Endothelial cell of umbilical vein (primary cell): ENCODE measurements at regions not wholly inside any gene's neighbourhood (a gene's known extent, or its start where the extent isn't known, plus 50 kb on each side); places are given as distances from the start of the nearest gene placed in this dataset.

ENCODE experiments used
- BruUV-seq: library from RNA; stranded (reverse); fragments of 400-500 nt; replicated peaks from 2 replicates; lab custom pipeline; 2021; lab: Mats Ljungman, UMichigan
- CTCF ChIA-PET: fragments of 300-600, 350-600 bp; sonication (Branson Sonifier 250); formaldehyde crosslinking; loops from one replicate; lab custom pipeline; 2021; ENCODE audit warnings: antibody characterized with exemption, inconsistent platforms; lab: Charles Lee
- POLR2A ChIA-PET: fragments of 300-600, 350-600 bp; sonication (Branson Sonifier 250); formaldehyde crosslinking; loops from one replicate; lab custom pipeline; 2021; ENCODE audit warnings: antibody characterized with exemption, inconsistent platforms; lab: Charles Lee
- DNase-seq: peaks from one replicate; pipeline ENCODE4 v3.0.0-alpha.2; 2011; ENCODE audit warnings: low read depth, low spot score
- FAIRE-seq: peaks from 2 replicates; lab custom pipeline; 2011; peaks lifted over from hg19 to GRCh38; lab: Jason Lieb, UNC
- H2AFZ ChIP-seq: 2 replicates; pipeline ENCODE4 v1.6.0; 2012; ENCODE audit warnings: low read depth, low read length, control low read depth, inconsistent platforms
- H3K27ac ChIP-seq: 2 replicates; pipeline ENCODE4 v1.5.1; 2011; ENCODE audit warnings: low read depth, mild to moderate bottlenecking, control low read depth, low read length, moderate library complexity; ENCODE audit not compliant: insufficient read depth
- H3K27me3 ChIP-seq, 2 experiments: 2 replicates each; pipeline versions ENCODE4 v1.6.0 to v1.6.1; 2011; ENCODE audit warnings: low read length in 2 of 2, mixed read lengths in 1 of 2; ENCODE audit not compliant: control insufficient read depth in 2 of 2, insufficient read depth in 2 of 2
- H3K36me3 ChIP-seq, 2 experiments: 2 replicates in 1 of 2; 3 replicates in 1 of 2; pipeline ENCODE4 v1.5.1; 2011; ENCODE audit warnings: low read length in 2 of 2, mild to moderate bottlenecking in 1 of 2, moderate library complexity in 1 of 2; ENCODE audit not compliant: control insufficient read depth in 2 of 2, insufficient read depth in 2 of 2; ENCODE audit errors: extremely low read depth in 1 of 2
- H3K4me1 ChIP-seq: 3 replicates; pipeline ENCODE4 v1.5.1; 2011; ENCODE audit warnings: mild to moderate bottlenecking, low read length; ENCODE audit not compliant: control insufficient read depth, insufficient read depth; ENCODE audit errors: extremely low read depth
- H3K4me2 ChIP-seq: 2 replicates; pipeline ENCODE4 v1.6.1; 2011; ENCODE audit warnings: low read length, control low read depth, mixed read lengths; ENCODE audit not compliant: insufficient read depth
- H3K4me3 ChIP-seq, 3 experiments: fragments of 200-600 bp in 1 of 3; sonication (generic), shearing (Covaris generic) in 1 of 3; replicated peaks in 1 of 3; 2 replicates each; pipeline ENCODE4 v1.5.1; 2011 to 2016; ENCODE audit warnings: control low read depth in 3 of 3, low read length in 3 of 3, mild to moderate bottlenecking in 2 of 3, inconsistent platforms in 1 of 3, low read depth in 1 of 3, moderate library complexity in 1 of 3; ENCODE audit not compliant: insufficient read depth in 1 of 3
- H3K79me2 ChIP-seq: 2 replicates; pipeline ENCODE4 v1.6.0; 2012; ENCODE audit warnings: low read length, inconsistent platforms; ENCODE audit not compliant: control insufficient read depth, insufficient read depth
- H3K9ac ChIP-seq: replicated peaks from 2 replicates; pipeline ENCODE3; 2011; ENCODE audit warnings: low read length, control low read depth; ENCODE audit not compliant: insufficient read depth; ENCODE audit errors: extremely low read depth
- H3K9me1 ChIP-seq: replicated peaks from 3 replicates; pipeline ENCODE4 v1.6.0; 2011; ENCODE audit warnings: mild to moderate bottlenecking, low read length; ENCODE audit not compliant: control insufficient read depth, insufficient read depth; ENCODE audit errors: extremely low read depth
- H3K9me3 ChIP-seq: replicated peaks from 2 replicates; pipeline ENCODE4 v1.5.1; 2012; ENCODE audit warnings: low read length, inconsistent platforms; ENCODE audit not compliant: control insufficient read depth, insufficient read depth
- H4K20me1 ChIP-seq: replicated peaks from 2 replicates; pipeline ENCODE3; 2011; ENCODE audit warnings: mild to moderate bottlenecking, low read length; ENCODE audit not compliant: control insufficient read depth, insufficient read depth; ENCODE audit errors: extremely low read depth
- EZH2 ChIP-seq: IDR thresholded peaks from 2 replicates; pipeline ENCODE4 v1.6.1; 2012; ENCODE audit warnings: borderline replicate concordance, low read depth, mild to moderate bottlenecking, moderate library complexity, low read length, inconsistent platforms; ENCODE audit not compliant: severe bottlenecking
- FOS ChIP-seq: IDR thresholded peaks from 2 replicates; pipeline ENCODE4 v1.6.1; 2011; ENCODE audit warnings: mild to moderate bottlenecking, low read length, moderate library complexity, borderline replicate concordance; ENCODE audit not compliant: insufficient read depth
- GATA2 ChIP-seq: IDR thresholded peaks from 2 replicates; pipeline ENCODE4 v1.7.0; 2011; ENCODE audit warnings: low read depth, mild to moderate bottlenecking, moderate library complexity, mixed read lengths, low read length; ENCODE audit not compliant: insufficient read length, insufficient read depth
- JUN ChIP-seq: IDR thresholded peaks from 2 replicates; pipeline ENCODE4 v1.6.1; 2011; ENCODE audit warnings: borderline replicate concordance, low read depth; ENCODE audit not compliant: insufficient read length, insufficient read depth
- MYC ChIP-seq: IDR thresholded peaks from one replicate; pipeline ENCODE4 v1.6.1; 2011; ENCODE audit warnings: mild to moderate bottlenecking, low read depth, low read length
- POLR2A ChIP-seq: IDR thresholded peaks from 2 replicates; pipeline ENCODE4 v1.6.1; 2012; ENCODE audit warnings: low read depth, mild to moderate bottlenecking, control low read depth, low read length
- POLR2AphosphoS5 ChIP-seq: IDR thresholded peaks from 2 replicates; pipeline ENCODE4 v1.6.1; 2012; ENCODE audit warnings: low read depth, mild to moderate bottlenecking, control low read depth, low read length, moderate library complexity; ENCODE audit not compliant: insufficient read depth
- dilution Hi-C: fragments of 300-500 bp; cut with MboI; formaldehyde crosslinking; loops from one replicate; pipeline ENCODE4 v1.15.0; 2019; ENCODE audit warnings: low sequenced_read_pairs; ENCODE audit not compliant: extremely low pct_ligation_motif_present
- intact Hi-C: fragments of 100-400 bp; cut with micrococcal nuclease; formaldehyde crosslinking; loops from one replicate; pipeline ENCODE4 v1.10.0; 2022
- TF ChIP-seq, protein P1 (sequence below): IDR thresholded peaks from 2 replicates; pipeline ENCODE4 v1.6.1; 2011; ENCODE audit not compliant: insufficient read depth, insufficient read length
- TF ChIP-seq, protein P2 (sequence below), 2 donors: IDR thresholded peaks; 1 replicate in 1 of 2; 2 replicates in 1 of 2; pipeline ENCODE4 v1.5.1; 2011; ENCODE audit warnings: low read length in 2 of 2, mild to moderate bottlenecking in 2 of 2, moderate library complexity in 2 of 2, control low read depth in 1 of 2, inconsistent platforms in 1 of 2, low read depth in 1 of 2; ENCODE audit not compliant: insufficient read depth in 1 of 2; ENCODE audit errors: extremely low read depth in 1 of 2

DNA sequence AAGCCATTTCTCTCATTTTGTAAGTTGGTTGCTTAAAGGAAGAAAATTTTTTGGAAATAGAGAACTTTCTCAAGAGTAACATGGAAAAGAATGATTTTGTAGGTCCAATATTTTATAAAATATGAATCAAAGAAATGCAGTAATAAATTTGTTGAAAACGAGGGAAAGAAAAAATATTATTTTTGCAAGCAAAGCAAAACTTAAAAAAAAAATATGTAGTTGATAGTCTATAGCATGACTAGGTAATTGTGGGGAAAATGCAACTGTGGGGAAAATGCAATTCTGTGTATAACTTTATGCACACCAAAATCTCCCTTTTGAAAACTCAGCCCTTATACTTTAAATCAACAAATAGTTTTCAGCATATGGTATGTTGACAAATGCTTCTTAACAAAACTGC, 604.0 kb upstream of the AGTR1 start:
- Histone ChIP-seq H2AFZ (no peak overlapping the region), H3K4me1 (no peaks in the 10 kb centered on the region), H3K36me3 (no peaks in the 10 kb centered on the region), H3K9me1 (no peaks in the 10 kb centered on the region), H3K27ac (no peak overlapping the region), H3K9me3 (no peaks in the 10 kb centered on the region), H3K27me3 (no peaks in the 10 kb centered on the region), H3K4me3 (no peak overlapping the region), H3K9ac (no peak overlapping the region), H3K79me2 (no peaks in the 10 kb centered on the region), H3K4me2 (no peak overlapping the region), H4K20me1 (no peaks in the 10 kb centered on the region)
- DNase-seq: no peak
- no TSS peak for BruUV-seq
- no peak for FAIRE-seq
- intact Hi-C loops: no loop called here
- CTCF ChIA-PET: interaction anchor here (0.6 to 1.0 kb wide), 3 partner anchors 22 to 604 kb away, joined by 3 read pairs; no protein-coding TSS in a partner anchor
- POLR2A ChIA-PET: no interaction called here
- dilution Hi-C loops: no loop called here
- TF ChIP-seq, protein P1, sequence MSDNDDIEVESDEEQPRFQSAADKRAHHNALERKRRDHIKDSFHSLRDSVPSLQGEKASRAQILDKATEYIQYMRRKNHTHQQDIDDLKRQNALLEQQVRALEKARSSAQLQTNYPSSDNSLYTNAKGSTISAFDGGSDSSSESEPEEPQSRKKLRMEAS: no peak
- TF ChIP-seq FOS: no peak
- no peak for TF ChIP-seq MYC
- no peak for TF ChIP-seq EZH2
- TF ChIP-seq JUN: no peak
- no peak for TF ChIP-seq POLR2AphosphoS5
- no peak for TF ChIP-seq GATA2
- TF ChIP-seq, protein P2, sequence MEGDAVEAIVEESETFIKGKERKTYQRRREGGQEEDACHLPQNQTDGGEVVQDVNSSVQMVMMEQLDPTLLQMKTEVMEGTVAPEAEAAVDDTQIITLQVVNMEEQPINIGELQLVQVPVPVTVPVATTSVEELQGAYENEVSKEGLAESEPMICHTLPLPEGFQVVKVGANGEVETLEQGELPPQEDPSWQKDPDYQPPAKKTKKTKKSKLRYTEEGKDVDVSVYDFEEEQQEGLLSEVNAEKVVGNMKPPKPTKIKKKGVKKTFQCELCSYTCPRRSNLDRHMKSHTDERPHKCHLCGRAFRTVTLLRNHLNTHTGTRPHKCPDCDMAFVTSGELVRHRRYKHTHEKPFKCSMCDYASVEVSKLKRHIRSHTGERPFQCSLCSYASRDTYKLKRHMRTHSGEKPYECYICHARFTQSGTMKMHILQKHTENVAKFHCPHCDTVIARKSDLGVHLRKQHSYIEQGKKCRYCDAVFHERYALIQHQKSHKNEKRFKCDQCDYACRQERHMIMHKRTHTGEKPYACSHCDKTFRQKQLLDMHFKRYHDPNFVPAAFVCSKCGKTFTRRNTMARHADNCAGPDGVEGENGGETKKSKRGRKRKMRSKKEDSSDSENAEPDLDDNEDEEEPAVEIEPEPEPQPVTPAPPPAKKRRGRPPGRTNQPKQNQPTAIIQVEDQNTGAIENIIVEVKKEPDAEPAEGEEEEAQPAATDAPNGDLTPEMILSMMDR (IDR thresholded peaks at IDR 0.05; ENCODE audit: extremely low read depth in 1 of 2, insufficient read depth in 1 of 2, low read depth in 1 of 2, low read length in 2 of 2): no peak
- no peak for TF ChIP-seq POLR2A
